GM21526 (cell line): ENCODE measurements at regions not wholly inside any gene's neighbourhood (a gene's known extent, or its start where the extent isn't known, plus 50 kb on each side); places are given as distances from the start of the nearest gene placed in this dataset.

Experiments used
- ATAC-seq: cut with Tn5 transposase; IDR thresholded peaks from one replicate; pipeline ENCODE4 v1.9.1; 2021; ENCODE audit warnings: moderate library complexity; ENCODE audit not compliant: unreplicated experiment, low FRiP score

DNA sequence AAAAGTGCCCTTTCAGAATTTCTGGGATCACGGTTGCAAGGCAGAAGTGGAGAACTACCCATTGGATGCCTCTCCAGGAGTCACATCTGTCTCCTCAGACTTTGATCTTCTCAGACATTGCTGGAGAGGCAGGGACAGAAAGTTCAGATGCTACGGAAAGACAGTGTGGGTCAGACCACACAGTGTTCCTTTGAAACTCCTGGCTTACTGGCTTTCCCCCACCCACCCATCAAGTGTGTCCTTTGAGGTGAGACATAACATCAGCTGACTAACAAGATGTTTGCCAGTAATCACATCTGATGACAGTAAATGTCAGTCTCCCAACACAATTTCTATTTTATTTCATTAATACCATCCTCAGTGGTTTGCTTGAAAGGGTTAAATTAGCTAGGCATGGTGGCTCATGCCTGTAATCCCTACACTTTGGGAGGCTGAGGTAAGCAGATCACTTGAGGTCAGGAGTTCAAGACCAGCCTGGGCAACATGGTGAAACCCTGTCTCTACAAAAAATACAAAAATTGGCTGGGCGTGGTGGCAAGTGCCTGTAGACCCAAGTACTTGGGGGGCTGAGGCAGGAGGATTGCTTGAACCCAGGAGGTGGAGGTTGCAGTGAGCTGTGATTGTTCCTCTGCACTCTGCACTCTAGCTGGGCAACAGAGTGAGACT, 67.2 kb upstream of the SNX9 start:
- ATAC-seq = no peak

DNA sequence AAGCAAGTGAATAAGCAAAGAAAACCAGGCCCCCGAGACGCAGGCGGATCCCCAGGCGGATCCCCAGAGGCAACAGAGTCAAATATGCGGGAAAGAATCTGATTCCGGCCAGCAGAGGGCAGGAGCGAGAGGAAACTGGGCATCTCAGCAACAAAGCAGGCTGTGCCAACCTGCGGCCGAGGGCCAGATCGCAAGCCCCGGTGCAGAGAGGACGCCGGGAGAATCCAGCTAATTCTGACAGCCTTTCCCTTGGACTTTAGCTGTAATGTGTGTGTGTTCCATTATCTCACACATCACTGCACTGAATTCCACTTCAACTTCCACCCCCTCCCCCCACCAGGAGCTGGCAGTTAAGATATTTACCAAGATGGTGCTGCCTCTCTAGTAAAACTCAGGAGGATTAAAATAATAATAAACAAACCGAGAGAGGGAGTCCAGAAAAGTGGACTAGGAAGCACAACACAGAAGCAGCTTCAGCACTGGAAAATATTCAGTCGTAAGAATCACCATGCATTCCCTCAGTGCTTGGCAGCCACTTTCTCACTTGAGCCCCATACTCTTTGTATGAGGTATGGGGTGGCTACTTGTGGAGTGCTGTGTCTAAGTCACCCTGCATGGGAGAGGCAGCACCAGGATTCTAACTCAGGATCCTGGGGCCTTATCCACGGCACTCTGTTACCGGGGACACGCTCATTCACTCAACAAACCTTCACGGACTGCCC, 66.2 kb upstream of the SNX9 start:
- no peak for ATAC-seq

DNA sequence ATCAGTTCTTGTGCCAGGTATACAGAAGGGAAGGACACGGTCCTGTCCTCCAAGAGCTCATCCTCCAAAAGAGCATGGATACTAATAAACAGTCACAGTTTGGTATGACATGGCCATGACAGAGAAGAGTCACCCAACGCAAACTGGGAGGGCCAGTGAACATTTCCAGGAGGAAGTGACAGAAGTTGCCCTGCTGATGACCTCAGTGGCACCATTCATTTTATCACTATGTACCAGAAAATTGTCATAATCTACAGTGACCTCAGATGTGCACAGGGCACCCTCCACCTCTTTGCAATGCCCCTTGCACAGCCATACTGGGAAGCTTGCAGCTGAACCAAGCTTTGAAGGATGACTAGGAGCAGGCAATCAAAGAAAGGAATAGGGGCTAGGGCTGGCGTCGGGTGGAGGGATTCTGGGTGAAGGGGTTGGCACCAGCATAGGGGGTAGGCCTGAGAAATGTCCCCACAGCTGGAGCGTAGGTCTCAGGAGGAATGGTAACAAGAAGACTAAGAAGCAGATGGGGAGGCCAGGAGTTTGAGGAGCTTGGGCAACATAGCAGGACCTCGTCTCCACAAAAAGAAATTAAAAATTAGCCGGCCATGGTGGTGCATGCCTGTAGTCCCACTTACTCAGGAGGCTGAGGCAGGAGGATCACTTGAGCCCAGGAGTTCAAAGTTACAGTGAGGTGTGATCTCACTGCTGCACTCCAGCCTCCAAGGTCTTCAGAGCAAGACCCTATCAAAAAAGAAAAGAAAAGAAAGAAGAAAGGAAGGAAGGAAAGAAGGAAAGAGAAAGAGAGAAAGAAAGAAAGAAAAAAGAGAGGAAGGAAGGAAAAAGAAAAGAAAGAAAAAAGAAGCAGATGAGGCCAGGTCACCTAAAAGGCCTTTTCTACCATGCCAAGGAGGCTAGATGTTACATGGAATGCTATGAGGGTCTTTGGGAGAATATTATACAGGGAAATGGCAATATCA, 65.3 kb upstream of the SNX9 start:
- no peak for ATAC-seq

DNA sequence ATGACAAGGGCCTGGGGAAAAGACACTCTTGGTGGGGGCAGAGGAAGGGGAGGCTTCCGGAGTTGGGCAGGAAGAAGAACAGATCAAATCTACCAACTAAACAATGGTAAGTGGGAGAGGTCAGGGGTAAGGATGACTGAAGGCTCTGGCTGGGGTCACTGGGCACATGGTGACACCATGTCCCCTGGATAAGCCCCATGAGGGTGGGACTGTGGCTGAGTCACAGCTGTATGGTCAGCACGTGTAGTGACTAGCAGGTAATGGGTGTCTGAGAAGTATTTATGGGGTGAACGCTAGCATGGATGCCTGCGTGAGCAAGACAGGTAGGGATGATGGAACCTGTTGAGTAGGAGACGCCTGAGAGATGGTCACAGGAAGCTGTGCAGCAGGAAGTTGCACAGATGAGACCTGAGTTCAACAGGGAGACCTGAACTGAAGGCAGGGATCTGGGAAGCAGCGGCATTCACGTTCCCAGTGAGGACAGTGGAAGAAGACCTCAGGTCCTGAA, 64.5 kb upstream of the SNX9 start:
- no peak for ATAC-seq

DNA sequence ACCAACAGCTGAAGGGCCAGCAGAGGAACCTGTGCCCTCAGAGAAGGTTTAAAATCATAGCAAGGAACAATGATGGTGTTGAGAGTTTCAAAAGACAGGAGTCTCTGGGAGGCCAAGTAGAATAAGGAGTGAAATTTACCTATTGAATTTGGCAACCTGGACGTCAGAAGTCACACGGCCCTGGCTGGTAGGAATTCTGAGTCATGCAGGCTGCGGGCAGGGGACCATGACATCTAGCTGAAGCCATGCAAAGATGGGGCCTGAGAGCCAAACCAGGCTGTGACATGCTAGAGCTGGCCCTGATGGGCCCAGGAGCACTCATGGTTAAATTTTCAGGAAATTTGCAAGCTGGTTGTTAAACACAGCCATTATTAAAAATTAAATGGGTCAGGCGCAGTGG, 64.0 kb upstream of the SNX9 start:
- no peak for ATAC-seq

DNA sequence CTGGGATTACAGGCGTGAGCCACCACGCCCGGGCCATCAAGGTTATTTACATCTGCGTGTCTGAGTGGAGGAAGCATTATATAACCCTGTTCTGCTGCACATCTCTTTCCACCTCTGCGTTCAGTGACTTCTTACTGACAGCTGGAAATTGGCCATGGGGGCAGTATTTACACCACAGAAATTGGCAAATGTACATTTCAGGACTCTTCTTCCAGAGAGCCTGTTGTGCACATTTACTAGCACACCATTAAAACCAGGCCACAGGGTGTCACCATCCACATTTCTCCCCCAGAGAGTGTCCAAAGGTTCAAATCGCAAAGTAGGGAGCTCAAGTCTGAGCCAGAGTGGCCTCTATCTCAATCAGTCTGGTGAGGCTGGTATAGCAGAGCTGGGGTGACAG, 62.9 kb upstream of the SNX9 start:
- no peak for ATAC-seq

DNA sequence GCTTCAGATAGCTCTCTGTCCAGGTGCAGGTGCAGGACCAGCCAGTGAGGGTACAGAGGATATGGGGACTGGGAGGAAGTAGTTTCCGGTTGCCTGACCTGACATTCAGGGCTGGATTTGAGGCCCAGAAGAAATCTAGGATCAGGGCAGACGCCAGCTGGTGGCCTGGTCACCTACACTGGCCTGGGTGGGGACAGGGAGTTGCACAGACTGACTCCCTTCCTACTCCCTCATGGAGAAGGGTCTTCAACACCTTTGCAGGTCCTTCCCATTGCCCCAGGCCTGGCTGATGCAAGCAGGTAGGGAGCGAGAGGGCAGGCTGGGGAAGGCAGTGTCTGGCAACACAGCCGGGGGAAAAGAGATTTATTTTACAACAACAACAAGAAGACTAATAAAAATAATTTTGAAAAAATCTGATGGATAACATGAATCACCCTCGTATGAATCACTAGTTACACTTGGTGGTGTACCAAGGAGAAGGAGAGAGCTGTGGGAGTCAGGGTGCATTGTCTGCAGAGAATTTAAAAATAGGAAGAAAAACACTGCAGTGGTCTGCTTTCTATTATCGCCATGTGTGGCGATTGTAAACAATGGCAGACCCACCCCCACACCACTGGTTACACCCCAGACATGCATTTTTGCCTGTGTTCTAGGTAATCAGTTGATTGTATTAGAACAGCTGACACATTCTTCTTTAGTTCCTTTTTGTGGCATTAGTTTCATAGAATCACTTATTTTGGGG, 62.3 kb upstream of the SNX9 start:
- ATAC-seq = peak; percentile 9

DNA sequence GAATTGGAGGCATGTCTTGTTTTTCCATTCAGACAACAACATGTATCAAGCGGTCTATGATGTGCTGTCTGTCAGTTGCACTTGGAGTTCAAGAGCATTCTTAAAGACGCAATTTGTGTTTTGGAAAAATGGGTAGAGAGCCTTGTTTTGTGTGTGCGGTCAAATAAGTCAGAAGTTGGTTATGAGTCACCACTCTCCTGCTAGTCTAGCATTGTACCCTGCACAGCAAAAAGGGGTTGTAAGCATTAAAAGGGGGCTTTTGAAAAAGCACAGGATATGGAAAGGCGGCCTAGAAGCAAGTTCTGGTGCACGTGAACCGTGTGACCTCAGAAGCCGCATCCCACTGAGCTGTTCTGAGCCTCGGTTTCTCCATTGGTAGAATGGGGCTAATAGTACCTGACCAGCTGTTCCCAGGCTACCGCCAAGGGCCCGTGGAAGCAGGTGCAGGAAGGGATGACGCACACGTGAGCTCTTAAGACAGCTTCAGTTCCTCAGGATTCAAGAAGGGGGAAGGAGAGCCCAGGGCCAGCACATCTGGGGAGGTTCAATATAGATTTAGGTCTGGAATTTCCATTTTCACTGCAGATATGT, 61.6 kb upstream of the SNX9 start:
- ATAC-seq = peak; percentile 46

DNA sequence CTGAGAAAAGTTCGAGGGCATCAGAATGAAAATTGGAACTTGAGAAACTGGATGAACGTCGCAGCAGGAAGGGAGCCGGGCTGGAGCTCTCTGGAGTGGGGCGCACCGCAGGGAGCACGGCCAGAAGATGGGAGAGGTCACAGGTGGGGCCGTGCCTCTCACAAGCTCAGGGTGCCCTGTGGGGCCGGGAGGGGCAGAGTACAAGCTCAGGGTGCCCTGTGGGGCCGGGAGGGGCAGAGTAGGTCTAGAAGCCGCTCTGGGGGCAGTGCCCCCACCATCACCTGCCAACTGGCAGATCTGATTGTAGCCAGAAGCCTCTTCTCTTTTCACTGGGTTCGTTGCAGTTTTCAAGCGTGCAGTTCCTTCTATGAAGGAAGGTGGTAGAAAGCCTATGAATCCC, 61.1 kb upstream of the SNX9 start:
- no peak for ATAC-seq

DNA sequence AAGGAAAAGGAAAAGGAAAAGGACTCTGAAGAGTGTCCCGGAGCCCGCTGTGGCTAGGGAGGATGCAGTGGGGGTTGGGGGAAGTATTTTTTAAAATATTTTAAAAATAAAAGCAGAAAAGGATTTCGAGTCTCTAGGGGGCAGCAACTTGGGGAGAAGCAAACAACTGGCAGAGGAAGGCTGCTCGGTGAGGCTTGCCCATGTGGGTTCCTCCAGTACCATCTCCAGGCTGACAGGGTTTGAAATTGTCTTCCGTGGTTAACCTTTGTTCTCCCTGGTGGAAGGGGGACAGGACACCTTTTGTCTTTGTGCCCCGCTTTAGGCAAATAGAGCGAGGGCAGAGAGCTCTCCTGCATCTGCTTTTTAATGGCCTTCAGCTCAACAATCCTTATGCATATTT, 60.4 kb upstream of the SNX9 start:
- ATAC-seq = no peak

DNA sequence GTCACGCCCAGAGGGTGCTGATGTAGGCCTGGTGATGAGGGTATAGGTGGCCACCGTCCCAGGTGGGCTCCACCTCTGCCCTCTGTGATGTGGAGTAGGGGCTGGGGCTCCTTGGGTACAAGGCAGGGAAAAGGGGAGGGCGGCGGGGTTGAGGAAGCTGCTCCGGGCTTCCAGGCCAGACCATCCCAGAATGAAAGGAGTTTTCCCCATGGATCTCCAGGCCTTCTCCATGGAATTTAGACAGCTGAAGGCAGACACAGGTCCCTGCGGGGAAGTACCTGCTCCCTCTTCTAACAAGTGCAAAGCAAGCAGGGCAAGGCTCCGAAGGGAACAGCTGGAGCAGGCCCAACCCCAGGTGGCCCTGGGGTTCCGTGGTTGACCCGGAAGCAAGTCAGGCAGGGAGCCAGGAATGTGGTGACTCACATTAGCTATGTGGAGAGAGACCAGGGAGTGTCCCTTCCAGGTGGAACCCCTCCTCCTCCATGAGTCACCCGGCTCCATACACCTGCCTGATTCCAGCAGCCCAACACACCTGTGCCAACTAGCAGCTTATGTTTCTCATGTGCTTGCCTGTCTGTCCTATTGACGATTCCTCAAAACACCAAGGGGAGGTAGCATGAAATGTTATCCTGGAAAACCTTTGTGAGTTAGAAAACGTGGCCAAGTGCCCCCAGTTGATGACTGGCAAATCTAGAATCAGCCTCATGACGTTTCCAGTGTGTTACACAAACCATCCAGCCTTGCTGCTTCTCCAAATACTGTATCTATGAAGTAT, 59.7 kb upstream of the SNX9 start:
- ATAC-seq = no peak

DNA sequence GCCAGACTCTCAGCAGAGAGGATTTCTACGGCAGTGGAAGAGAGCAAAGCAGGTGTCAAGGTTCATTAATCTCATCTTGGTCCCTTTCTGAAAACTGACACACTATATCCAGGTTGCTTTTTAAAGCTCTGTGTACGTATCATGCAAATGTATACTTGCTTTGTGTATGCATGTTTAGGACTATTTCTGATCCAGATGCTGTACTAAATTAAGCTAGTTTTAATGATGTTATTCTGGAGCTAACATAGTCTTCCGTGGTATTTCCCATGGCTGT, 59.2 kb upstream of the SNX9 start:
- peak; percentile 20 for ATAC-seq

DNA sequence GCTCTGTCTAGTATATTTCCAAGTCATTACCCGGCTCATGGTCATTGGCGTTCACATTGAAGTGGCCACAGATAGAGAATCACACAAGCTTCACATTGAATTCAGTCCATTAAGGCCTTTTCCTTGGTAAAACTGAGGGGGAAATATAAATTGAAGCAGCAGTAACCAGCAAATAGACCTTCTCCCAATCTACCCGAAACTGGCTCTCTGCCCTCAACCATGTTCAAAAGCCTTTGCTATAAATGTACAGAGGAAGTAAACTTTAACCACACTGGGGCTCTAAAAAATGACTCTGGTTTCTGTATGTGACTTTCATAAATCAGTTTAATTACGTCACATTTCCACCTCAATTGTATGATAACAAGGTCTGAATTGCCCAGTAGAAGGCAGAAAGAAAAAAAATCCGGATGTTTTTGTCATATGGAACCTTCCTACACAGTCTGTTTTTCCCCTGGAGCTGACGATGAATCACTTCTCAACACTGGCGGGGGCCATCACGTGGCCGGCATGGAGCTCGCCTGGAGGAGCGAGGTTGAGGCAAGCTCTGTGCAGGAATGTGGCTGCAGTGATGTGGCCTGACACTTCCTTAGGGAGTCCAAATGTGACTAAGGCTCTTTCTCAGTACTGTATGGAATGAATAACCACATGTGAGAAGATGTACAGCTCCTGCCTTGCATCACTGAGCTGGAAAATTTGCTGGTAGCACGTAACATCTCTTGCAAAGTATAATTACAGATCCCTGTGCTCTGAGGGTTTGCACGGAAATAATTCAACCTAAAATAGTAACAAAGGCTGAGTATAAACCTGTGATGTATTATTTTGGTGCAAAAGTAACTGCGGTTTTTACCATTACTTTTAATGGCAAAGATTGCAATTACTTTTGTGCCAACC, 58.6 kb upstream of the SNX9 start:
- ATAC-seq = peak; percentile 67

DNA sequence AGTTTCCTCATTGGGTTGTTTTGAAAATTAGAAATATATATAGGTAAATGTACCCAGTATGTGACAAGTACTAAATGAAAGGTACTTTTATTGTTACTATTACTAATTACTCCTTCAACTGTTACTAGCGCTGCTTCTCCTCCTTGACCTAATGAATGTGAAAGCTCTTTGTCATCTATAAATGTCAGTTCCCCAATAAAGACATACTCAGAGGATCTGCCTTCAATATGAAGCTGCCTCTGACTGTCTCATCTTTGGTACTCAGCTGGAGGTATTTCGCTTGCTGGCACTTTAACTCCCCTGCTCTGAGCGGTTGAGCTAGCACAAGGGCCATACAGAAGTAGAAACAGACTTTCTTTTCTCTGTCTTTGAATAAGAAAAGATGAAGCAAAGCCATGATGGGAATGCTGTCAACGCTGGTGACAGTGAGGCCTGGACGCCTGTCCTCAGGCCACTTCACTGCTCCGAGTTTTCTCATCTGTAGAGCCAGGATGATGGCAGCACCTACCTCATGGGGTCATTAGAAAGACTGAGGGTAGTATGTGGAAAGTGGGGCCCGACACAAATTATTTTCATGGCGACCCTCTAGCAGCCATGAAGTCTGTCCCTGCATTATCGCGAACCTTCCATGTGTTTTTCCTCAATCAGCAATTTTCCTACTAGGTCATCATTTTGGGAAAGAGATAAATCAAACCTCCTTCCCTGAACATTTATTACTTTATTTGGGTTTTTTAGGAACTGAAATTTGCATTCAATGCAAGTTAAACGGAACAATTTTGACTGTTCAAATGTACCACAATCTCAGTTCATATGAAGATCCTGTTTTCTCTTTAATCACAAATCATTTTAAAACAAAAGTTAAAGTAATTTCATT, 55.9 kb upstream of the SNX9 start:
- ATAC-seq = no peak

DNA sequence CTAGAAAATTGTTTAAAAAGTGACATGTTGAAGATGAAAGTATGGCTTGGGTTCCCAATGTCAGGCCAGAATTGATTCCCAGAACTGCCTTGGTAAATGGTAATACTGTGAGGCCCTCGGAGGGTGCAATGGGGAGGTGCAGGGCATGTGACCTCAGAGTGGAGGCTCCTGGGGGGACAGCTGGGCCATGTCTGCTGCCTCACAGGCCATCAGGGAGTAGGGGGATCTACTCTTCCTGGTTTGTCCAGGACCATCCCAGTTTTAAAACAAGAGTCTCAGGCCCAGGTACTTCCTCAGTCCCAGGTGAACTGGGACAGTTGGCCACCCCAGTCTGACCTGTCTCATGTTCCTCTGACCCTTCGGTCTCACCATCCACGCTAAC, 55.3 kb upstream of the SNX9 start:
- no peak for ATAC-seq

DNA sequence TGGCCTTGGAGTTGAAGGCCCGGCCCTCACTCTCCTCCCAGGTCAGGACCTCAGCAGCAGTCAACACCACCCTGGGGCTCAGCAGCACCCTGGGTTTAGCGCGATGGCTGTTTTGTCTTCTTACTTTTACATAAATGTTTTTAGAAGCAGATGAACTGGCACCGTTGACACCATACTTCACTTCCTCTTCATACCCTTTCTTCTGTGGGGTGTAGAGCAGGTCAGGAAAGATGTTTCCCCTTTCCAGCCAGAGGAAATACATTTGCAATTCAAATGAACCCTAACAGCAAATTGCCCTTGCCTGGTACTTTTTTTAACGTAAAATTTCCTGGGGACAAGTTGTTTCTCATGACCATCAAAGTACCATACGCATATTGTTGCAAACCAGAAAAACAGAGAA, 54.7 kb upstream of the SNX9 start:
- ATAC-seq = no peak

DNA sequence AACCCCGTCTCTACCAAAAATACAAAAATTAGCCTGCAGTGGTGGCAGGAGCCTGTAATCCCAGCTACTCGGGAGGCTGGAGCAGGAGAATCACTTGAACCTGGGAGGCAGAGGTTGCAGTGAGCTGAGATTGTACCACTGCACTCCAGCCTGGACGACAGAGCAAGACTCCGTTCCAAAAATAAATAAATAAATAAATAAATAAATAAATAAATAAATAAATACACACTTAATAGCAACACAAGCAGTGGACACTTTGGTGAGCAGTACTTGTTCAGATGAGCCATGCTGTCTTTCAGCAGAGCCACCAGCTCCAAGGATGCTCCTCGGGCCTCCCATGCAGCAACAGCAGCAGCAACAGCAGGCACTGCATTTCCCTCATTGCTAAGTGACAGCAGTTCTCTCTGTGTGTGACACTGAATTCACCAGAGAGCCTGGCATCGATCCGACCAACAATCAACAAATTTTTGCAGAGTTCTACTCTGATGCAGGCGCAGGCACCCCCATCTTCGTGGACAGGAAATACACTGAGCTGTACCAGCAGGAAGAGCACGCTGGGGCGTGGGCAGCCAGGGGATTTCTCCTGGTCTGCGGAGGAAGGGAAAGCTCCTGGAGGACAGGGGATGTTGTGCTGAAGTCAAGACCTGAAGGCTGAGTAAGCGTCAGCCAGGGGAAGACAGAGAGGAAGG, 54.0 kb upstream of the SNX9 start:
- ATAC-seq = no peak
